Kidney epithelial cell (primary cell): ENCODE measurements at regions not wholly inside any gene's neighbourhood (a gene's known extent, or its start where the extent isn't known, plus 50 kb on each side); places are given as distances from the start of the nearest gene placed in this dataset.

ENCODE experiments used
- DNase-seq: peaks from one replicate; pipeline ENCODE4 v3.0.0-alpha.2; 2010; ENCODE audit warnings: low read depth
- H3K27me3 ChIP-seq: 2 replicates; pipeline ENCODE4 v1.6.0; 2011; ENCODE audit warnings: low read length; ENCODE audit not compliant: control insufficient read depth, insufficient read depth
- H3K36me3 ChIP-seq: 2 replicates; pipeline ENCODE4 v1.5.1; 2011; ENCODE audit warnings: low read length; ENCODE audit not compliant: control insufficient read depth, insufficient read depth
- H3K4me3 ChIP-seq: 2 replicates; pipeline ENCODE4 v1.5.1; 2011; ENCODE audit warnings: low read depth, mild to moderate bottlenecking, control low read depth, low read length
- CTCF ChIP-seq: IDR thresholded peaks from 2 replicates; pipeline ENCODE4 v1.5.1; 2011; ENCODE audit warnings: mild to moderate bottlenecking, moderate library complexity, low read length, control low read depth, inconsistent platforms; ENCODE audit not compliant: insufficient read depth, poor library complexity, severe bottlenecking

GRCh38 chr6:56837322-56837894 lies 117.5 kb upstream of the BEND6 start:
- DNase-seq, result no peak
- no peaks in the 10 kb centered on the region for H3K27me3 ChIP-seq
- no peak for TF ChIP-seq CTCF
- H3K36me3 ChIP-seq, result no peaks in the 10 kb centered on the region
- H3K4me3 ChIP-seq, result no peak overlapping the region

GRCh38 chr6:56835612-56836011 lies 119.3 kb upstream of the BEND6 start:
- no peak for DNase-seq
- no peak overlapping the region for H3K4me3 ChIP-seq
- H3K36me3 ChIP-seq, result no peaks in the 10 kb centered on the region
- H3K27me3 ChIP-seq, result no peaks in the 10 kb centered on the region
- no peak for TF ChIP-seq CTCF

GRCh38 chr6:56833873-56834272 lies 121.0 kb upstream of the BEND6 start:
- no peaks in the 10 kb centered on the region for H3K36me3 ChIP-seq
- TF ChIP-seq CTCF, result no peak
- H3K27me3 ChIP-seq, result no peaks in the 10 kb centered on the region
- H3K4me3 ChIP-seq, result no peak overlapping the region
- no peak for DNase-seq

GRCh38 chr6:56833127-56833791 lies 121.6 kb upstream of the BEND6 start:
- no peak for DNase-seq
- no peak for TF ChIP-seq CTCF
- H3K36me3 ChIP-seq, result no peaks in the 10 kb centered on the region

GRCh38 chr6:56832225-56832624 lies 122.7 kb upstream of the BEND6 start:
- no peak for DNase-seq
- no peak for TF ChIP-seq CTCF
- no peaks in the 10 kb centered on the region for H3K36me3 ChIP-seq
- H3K27me3 ChIP-seq, result no peaks in the 10 kb centered on the region
- no peak overlapping the region for H3K4me3 ChIP-seq

More at GRCh38 chr6:56833127-56833791, 121.6 kb upstream of the BEND6 start:
- Histone ChIP-seq H3K4me3 (no peak overlapping the region), H3K27me3 (no peaks in the 10 kb centered on the region)

- H3K27me3 ChIP-seq, result no peaks in the 10 kb centered on the region
- DNase-seq, result no peak
- no peaks in the 10 kb centered on the region for H3K36me3 ChIP-seq
- no peak overlapping the region for H3K4me3 ChIP-seq
- TF ChIP-seq CTCF, result no peak
Observed at GRCh38 chr6:56831334-56831733, 123.6 kb upstream of the BEND6 start.
